GM18870 (cell line): ENCODE measurements at regions not wholly inside any gene's neighbourhood (a gene's known extent, or its start where the extent isn't known, plus 50 kb on each side); places are given as distances from the start of the nearest gene placed in this dataset.

ENCODE experiments used
- ATAC-seq: cut with Tn5 transposase; IDR thresholded peaks from one replicate; pipeline ENCODE4 v1.9.1; 2021; ENCODE audit warnings: moderate library complexity; ENCODE audit not compliant: unreplicated experiment

- no peak for ATAC-seq
These were observed 71.2 kb upstream of the WNT11 start for GRCh38 chr11:76277298-76278175.

GRCh38 chr11:76276781-76277155 is 70.5 kb upstream of the WNT11 start:
- no peak for ATAC-seq

- no peak for ATAC-seq
These were observed 69.9 kb upstream of the WNT11 start for GRCh38 chr11:76276046-76276780.

GRCh38 chr11:76275446-76275845 is 69.1 kb upstream of the WNT11 start:
- no peak for ATAC-seq

- no peak for ATAC-seq
These were observed 64.8 kb upstream of the WNT11 start for GRCh38 chr11:76271068-76271467.

GRCh38 chr11:76270389-76270788 is 64.1 kb upstream of the WNT11 start:
- no peak for ATAC-seq

- ATAC-seq: no peak
These were observed 63.5 kb upstream of the WNT11 start for GRCh38 chr11:76269661-76270261.

GRCh38 chr11:76269247-76269646 is 62.9 kb upstream of the WNT11 start:
- ATAC-seq: no peak

- no peak for ATAC-seq
These were observed 62.2 kb upstream of the WNT11 start for GRCh38 chr11:76268498-76268897.

- ATAC-seq: no peak
These were observed 61.3 kb upstream of the WNT11 start for GRCh38 chr11:76267556-76267955.

- no peak for ATAC-seq
These were observed 60.2 kb upstream of the WNT11 start for GRCh38 chr11:76266286-76267100.

GRCh38 chr11:76265771-76266241 is 59.5 kb upstream of the WNT11 start:
- no peak for ATAC-seq

- no peak for ATAC-seq
These were observed 57.4 kb upstream of the WNT11 start for GRCh38 chr11:76263657-76264056.

GRCh38 chr11:76263166-76263565 is 56.9 kb upstream of the WNT11 start:
- ATAC-seq: no peak

GRCh38 chr11:76260296-76260925 is 54.1 kb upstream of the WNT11 start:
- ATAC-seq: no peak

- no peak for ATAC-seq
These were observed 53.1 kb upstream of the WNT11 start for GRCh38 chr11:76259299-76259908.

- no peak for ATAC-seq
These were observed 50.9 kb upstream of the WNT11 start for GRCh38 chr11:76257074-76257719.

- ATAC-seq: no peak
These were observed 50.1 kb upstream of the WNT11 start for GRCh38 chr11:76256448-76256847.
